Transverse colon (tissue), 4 donors: ENCODE measurements at regions not wholly inside any gene's neighbourhood (a gene's known extent, or its start where the extent isn't known, plus 50 kb on each side); places are given as distances from the start of the nearest gene placed in this dataset.

Source experiments
- CTCF ChIP-seq, 5 experiments: fragments of 200-600 bp in 3 of 5; fragments of 450-650 bp in 2 of 5; sonication (generic) in 3 of 5; IDR thresholded peaks; 1 replicate in 2 of 5; 2 replicates in 3 of 5; pipeline ENCODE4 v1.5.1; 2016 to 2017; ENCODE audit warnings: antibody characterized with exemption in 5 of 5, inconsistent platforms in 3 of 5, mild to moderate bottlenecking in 2 of 5, moderate library complexity in 1 of 5
- EP300 ChIP-seq: sonication (generic); formaldehyde crosslinking; IDR thresholded peaks from one replicate; pipeline ENCODE4 v1.6.1; 2017; ENCODE audit warnings: antibody characterized with exemption, low read depth
- POLR2A ChIP-seq: fragments of 450-650 bp; IDR thresholded peaks from one replicate; pipeline ENCODE4 v1.6.1; 2016; ENCODE audit warnings: antibody characterized with exemption, mild to moderate bottlenecking, moderate library complexity
- POLR2AphosphoS5 ChIP-seq, 3 donors: sonication (generic); formaldehyde crosslinking; IDR thresholded peaks; one replicate each; pipeline ENCODE4 v1.6.1; 2016; ENCODE audit warnings: antibody characterized with exemption in 3 of 3

DNA sequence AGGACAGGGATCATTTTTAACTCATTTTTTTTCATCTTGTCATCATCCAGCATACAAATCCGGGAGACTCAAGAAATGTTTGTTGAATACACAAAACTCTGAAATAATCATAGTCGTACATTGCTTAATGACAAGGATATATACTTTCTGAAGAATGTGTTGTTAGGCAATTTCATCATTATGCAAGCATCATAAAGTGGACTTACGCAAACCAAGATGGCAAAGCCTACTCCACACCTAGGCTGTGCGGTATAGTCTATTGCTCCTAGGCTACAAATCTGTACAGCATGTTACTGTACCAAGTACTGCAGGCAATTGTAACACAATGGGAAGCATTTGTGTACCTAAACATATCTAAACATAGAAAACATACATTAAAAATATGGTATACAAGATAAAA, 264.1 kb downstream of the TSHZ3 start:
- TF ChIP-seq CTCF (IDR thresholded peaks at IDR 0.05) (no peak), EP300 (no peak), POLR2A (no peak), POLR2AphosphoS5 (IDR thresholded peaks at IDR 0.05) (no peak)
